Urinary bladder (tissue), 3 donors: ENCODE measurements at regions not wholly inside any gene's neighbourhood (a gene's known extent, or its start where the extent isn't known, plus 50 kb on each side); places are given as distances from the start of the nearest gene placed in this dataset.

Source experiments
- DNase-seq: peaks from one replicate; pipeline ENCODE4 v3.0.0-alpha.2; 2015; ENCODE audit errors: extremely low spot score
- H3K27ac ChIP-seq: one replicate; pipeline ENCODE4 v1.5.1; 2013; ENCODE audit warnings: low read depth, mild to moderate bottlenecking, moderate library complexity
- H3K36me3 ChIP-seq: one replicate; pipeline ENCODE4 v1.6.1; 2013; ENCODE audit warnings: mild to moderate bottlenecking, moderate library complexity; ENCODE audit not compliant: insufficient read depth
- H3K4me1 ChIP-seq: one replicate; pipeline ENCODE4 v1.6.1; 2013; ENCODE audit warnings: mild to moderate bottlenecking, moderate library complexity; ENCODE audit not compliant: insufficient read depth
- H3K4me3 ChIP-seq: one replicate; pipeline ENCODE4 v1.5.1; 2013; ENCODE audit warnings: low read depth, low read length
- WGBS: extraction: QIAGEN DNeasy Blood & Tissue Kit; methylation state at CpG from one replicate; pipeline ENCODE4 v1.1.7; 2013; 5-methylcytosine and 5-hydroxymethylcytosine counted together
- donor health status: healthy with polysubstance abuse.
- donor health status: healthy.

DNA sequence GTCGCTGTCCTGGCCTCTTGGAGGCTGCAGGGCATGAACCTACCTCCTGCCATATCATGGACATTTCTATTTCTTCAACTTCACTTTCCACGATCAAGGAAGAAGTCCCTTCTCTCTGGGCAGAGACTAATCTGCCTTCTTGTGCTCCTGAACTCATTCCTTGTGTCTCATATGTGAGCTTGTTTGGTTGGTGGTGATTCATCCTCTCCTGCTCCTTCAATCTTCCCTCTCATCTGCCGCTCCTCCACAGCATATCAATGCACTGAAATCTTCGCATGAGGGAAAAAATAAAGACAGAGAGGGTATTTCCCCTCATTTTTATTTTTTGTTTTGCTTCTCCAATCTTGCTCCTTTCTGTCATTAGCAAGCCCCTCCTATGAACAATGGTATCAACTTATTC, 571.7 kb upstream of the GOT2 start:
- H3K27ac ChIP-seq, result no peak overlapping the region
- no peak overlapping the region for H3K4me3 ChIP-seq
- no peaks in the 10 kb centered on the region for H3K4me1 ChIP-seq
- DNase-seq, result no peak
- WGBS, result 88% methylated on average over 4 of the region's 4 CpGs
- no peaks in the 10 kb centered on the region for H3K36me3 ChIP-seq

DNA sequence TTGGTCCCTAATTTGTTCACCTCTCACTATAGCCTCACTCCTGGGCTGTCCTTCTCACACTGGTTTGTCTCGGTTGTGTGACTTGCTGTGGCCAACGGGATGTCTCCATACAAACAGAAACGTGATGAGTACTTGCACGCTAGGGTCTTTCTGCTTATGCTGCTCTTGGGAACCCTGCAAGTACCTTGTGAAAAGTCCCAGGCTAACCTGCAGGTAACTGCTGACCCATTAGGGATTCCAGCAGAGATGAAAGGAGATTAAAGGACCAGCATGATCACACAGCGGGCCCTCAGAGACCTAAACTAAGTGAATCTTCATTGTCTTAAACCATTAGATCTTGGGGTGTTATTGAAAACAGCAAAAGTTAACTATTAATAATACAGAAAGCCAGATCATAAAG, 562.8 kb upstream of the GOT2 start:
- no peaks in the 10 kb centered on the region for H3K36me3 ChIP-seq
- H3K27ac ChIP-seq, result no peak overlapping the region
- no peaks in the 10 kb centered on the region for H3K4me1 ChIP-seq
- no peak overlapping the region for H3K4me3 ChIP-seq
- 45% methylated on average over 5 of the region's 5 CpGs for WGBS
- no peak for DNase-seq

DNA sequence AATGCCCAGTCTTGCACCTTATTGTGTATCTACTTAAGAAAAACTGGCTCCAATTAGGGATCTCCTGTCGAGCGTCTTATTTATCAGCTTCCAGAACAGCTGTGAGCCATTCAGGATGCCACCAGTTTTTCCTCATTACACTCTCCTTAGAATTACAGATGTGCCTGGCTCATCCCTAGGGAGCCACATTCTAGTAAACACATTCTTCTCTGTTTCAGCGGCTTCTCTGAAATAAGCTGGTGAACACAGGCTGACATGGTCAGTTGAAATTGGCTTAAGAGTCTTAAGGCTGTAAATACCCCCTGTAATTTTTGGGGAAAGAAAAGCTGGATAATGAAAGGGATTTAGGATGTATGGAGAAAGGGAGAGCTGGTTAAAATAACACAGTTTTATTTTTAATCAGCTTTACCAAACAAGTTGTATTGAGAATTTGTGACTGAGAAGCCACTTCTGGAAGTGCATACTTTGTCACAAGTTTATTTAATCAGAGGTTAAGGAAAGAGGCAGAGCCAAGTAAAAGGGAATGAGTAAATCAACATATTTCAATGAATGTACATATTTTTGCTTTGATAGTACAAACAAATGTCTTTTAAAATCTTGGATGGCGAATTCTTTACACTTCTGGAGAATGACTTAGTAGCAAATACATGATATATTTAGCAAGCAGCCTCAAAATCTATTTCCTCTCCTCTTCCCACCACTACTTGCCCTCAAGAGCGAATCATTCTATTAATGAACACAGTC, 562.0 kb upstream of the GOT2 start:
- Histone ChIP-seq H3K4me3 (no peak overlapping the region), H3K4me1 (no peaks in the 10 kb centered on the region), H3K36me3 (no peaks in the 10 kb centered on the region), H3K27ac (no peak overlapping the region)
- no peak for DNase-seq
- WGBS, result 27% methylated on average over 5 of the region's 5 CpGs

DNA sequence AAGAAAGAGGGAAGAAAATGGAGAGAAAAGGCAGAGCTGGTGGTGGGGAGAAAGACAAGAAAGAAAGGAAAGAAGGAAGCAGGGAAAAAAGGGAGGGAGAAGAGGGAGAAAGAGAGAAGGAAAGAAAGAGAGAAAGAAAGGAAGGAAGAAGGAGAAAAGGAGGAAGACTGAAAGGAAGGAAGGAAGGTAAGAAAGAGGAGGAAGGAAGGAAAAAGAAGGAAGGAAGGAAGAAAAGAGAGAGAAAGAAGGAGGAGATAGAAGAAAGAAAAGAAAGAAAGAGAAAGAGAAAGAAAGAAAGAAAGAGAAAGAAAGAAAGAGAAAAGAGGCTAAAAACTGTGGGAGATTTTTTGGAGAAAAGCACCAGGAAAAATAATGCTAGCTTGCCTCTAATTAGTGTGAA, 561.4 kb upstream of the GOT2 start:
- H3K27ac ChIP-seq, result no peak overlapping the region
- no peaks in the 10 kb centered on the region for H3K36me3 ChIP-seq
- H3K4me3 ChIP-seq, result no peak overlapping the region
- DNase-seq, result no peak
- no peaks in the 10 kb centered on the region for H3K4me1 ChIP-seq

DNA sequence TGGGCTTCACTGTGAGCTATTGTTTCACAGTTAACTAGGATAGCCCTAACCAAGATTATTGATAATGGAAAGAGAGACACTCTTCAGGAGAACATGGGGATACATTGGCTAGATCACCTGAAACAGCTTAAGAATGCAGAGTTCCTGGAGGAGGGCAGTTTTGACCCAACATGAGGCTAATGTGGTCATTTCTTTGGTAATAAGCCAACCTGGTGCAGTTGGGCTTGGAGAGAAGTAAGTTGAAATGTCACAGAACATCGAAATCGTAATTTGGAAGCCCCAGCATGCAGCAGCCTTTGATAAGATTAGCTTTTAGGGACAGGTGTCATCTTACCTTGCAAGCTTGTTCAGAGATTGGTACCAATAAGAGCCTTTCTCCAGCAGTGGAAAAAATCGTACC, 556.6 kb upstream of the GOT2 start:
- no peak overlapping the region for H3K27ac ChIP-seq
- no peak for DNase-seq
- H3K4me3 ChIP-seq, result no peak overlapping the region
- 83% methylated on average over 3 of the region's 3 CpGs for WGBS
- no peaks in the 10 kb centered on the region for H3K4me1 ChIP-seq
- H3K36me3 ChIP-seq, result no peaks in the 10 kb centered on the region

DNA sequence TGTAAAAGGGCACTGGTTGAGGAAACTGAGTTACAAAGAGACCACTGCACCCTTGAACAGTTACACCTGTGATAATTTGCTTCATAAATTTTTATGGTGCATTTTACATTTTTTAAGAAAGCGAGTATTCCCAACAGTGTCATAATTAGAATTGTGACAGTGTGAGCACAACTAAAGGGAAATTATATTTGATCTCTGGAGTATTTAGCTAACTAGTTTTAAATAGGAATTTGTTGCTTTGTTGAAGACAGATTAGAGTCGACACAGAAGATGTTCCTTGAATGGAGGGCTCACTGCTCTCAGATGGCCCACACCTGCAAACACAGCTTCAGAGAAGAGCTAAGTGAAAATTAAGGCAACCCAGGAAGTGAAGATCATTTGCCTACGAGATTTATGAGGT, 555.0 kb upstream of the GOT2 start:
- H3K4me1 ChIP-seq, result no peaks in the 10 kb centered on the region
- H3K27ac ChIP-seq, result no peak overlapping the region
- WGBS, result 55% methylated on average over 3 of the region's 3 CpGs
- no peak for DNase-seq
- no peaks in the 10 kb centered on the region for H3K36me3 ChIP-seq
- no peak overlapping the region for H3K4me3 ChIP-seq

DNA sequence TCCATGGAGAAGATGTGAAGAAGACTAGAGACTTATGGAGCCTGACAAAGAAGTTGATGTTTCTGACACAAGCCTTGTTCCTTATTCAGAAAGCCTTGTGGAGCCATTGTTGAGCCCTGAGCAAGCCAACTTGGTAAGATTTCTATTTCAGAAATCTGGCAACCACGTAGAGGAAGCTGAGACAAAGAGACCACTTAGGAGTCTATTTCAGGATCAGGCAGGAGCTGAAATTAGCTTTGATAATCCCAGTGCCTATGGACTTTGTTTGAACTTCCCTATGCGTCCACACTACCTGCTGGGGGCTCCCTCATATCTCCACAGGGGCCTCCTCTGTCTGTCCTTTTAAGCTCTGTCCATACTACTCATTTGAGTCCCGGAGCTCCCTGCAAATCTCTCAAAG, 540.0 kb upstream of the GOT2 start:
- no peak for DNase-seq
- H3K27ac ChIP-seq, result no peak overlapping the region
- H3K4me1 ChIP-seq, result no peaks in the 10 kb centered on the region
- H3K36me3 ChIP-seq, result no peaks in the 10 kb centered on the region
- H3K4me3 ChIP-seq, result no peak overlapping the region
- WGBS, result 48% methylated on average over 3 of the region's 3 CpGs

DNA sequence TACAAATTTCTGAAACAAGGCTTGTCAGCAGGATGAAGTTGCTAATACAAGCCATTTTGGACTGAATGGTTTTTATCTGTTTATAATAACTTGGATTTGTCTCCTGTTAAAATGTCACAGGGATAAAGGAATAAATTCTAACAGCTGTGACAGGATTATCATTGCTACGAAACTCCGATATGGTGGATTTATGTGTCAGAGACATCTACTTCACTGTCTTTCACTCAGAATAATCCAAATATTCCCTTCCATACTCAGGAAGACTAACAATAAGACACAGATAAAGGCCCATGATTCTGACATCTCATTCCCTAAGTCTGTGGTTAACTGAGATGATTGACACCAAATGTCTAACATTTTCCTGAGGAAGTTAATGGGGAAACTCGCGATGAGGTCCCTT, 529.8 kb upstream of the GOT2 start:
- Histone ChIP-seq H3K36me3 (no peaks in the 10 kb centered on the region), H3K27ac (no peak overlapping the region), H3K4me1 (no peaks in the 10 kb centered on the region), H3K4me3 (no peak overlapping the region)
- 30% methylated on average over 4 of the region's 4 CpGs for WGBS
- no peak for DNase-seq

DNA sequence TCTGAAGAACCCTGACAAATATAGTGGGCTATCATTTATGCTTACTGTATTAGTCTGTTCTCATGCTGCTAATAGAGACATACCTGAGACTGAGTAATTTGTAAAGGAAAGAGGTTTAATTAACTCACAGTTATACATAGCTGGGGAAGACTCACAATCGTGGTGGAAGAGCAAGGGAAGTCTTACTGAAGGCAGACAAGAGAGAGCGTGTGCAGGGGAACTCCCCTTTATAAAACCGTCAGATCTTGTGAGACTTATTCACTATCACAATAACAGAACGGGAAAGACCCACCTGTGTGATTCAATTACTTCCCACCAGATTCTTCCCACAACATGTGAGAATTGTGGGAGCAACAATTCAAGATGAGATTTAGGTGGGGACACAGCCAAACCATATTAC, 526.8 kb upstream of the GOT2 start:
- H3K27ac ChIP-seq, result no peak overlapping the region
- no peak overlapping the region for H3K4me3 ChIP-seq
- H3K36me3 ChIP-seq, result no peaks in the 10 kb centered on the region
- no peaks in the 10 kb centered on the region for H3K4me1 ChIP-seq
- WGBS, result 82% methylated on average over 4 of the region's 4 CpGs
- no peak for DNase-seq

DNA sequence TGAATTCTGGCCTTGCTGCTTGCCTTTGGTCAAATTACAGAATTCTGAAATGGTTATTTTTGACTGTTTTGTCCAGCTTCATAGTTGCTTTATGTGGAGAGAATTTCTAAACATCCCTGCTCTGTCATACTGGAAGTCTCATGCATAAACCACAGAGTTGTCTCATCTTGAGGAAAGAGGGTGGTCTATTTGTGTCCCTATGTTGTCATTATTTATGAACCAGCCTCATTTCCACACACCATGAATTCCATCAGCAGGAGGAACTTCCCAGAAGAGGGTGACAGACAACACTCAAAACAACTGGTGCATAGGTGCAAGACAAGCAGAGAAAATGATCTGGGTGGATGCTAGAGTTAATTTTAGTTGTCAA, 525.8 kb upstream of the GOT2 start:
- no peaks in the 10 kb centered on the region for H3K36me3 ChIP-seq
- no peak for DNase-seq
- H3K4me3 ChIP-seq, result no peak overlapping the region
- no peaks in the 10 kb centered on the region for H3K4me1 ChIP-seq
- H3K27ac ChIP-seq, result no peak overlapping the region

DNA sequence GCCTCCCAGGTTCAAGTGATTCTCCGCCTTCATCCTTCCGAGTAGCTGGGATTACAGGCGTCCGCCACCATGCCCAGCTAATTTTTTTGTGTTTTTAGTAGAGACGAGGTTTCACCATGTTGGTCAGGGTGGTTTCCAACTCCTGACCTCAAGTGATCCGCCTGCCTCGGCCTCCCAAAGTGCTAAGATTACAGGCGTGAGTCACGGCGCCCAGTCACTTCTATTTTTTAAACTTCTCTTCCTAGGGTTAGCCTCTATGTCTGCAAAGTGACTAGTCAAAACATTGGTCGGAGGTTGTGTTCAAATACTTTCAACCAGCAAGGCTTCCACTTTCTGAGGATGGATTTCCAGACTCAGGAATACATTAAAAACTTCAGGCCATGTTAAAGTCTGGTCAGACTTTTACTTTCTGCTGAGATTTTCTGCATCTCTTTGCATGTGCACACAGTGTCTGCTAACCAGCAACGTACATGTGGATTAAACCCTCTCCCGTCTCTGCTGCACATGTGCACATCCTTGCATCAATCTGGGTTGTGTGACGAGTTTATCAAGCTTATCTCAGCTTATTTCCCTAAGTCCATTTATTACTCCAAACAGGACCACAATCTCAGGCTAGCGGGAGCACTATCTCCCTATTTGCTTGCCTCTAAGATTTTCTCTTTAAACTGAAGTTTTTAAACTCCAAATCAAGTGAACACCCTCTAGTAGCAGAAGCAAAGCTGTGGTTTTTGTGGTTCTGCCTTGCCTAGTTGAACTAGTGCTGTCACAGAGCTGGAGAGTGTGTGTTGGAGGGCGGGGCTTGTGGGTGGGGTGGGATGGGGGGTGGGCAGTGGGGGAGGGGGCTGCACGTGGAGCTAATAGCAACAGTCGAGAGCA, 525.2 kb upstream of the GOT2 start:
- WGBS, result 68% methylated on average over 18 of the region's 18 CpGs
- H3K4me3 ChIP-seq, result no peak overlapping the region
- H3K4me1 ChIP-seq, result no peaks in the 10 kb centered on the region
- DNase-seq, result no peak
- H3K36me3 ChIP-seq, result no peaks in the 10 kb centered on the region
- no peak overlapping the region for H3K27ac ChIP-seq

DNA sequence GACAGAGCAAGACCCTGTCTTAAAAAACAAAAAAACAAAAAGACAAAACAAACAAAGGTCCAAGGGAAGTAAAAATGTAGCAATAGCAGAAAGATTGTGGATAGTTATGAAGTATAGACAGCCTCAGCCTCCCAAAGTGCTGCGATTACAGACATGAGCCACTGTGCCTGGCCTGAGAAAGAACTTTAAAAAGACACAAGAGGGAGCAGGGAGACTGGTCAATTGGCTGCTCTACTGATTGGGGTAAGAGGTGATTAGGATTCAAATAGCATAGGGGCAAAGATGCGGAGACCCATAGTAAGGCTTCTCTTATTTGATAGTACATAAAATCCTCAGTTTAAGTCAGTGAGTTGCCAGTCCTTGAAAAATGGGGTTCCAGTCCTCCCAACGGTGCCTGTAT, 518.2 kb upstream of the GOT2 start:
- 75% methylated on average over 3 of the region's 3 CpGs for WGBS

DNA sequence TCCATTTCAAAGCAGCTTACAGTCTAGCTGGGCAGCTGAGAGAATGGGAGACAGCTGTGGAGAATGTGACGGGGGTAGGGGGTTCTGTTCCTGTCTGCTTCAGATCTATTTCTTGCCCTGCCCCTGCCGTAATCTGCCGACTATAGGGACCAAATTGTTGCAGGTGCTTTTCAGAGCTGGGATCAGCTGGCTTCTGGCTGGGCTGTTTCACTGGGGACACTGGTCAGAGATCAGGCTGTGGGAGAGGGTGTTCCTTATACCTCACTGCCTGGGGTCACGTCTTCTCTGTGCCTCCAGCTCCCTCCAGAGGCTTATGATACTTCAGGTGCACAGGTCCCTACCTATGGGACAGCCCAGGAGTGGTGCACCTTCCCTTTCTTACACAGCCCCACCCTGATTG, 514.9 kb upstream of the GOT2 start:
- Histone ChIP-seq H3K4me3 (no peak overlapping the region), H3K4me1 (no peaks in the 10 kb centered on the region), H3K36me3 (no peaks in the 10 kb centered on the region), H3K27ac (no peak overlapping the region)
- 46% methylated on average over 4 of the region's 4 CpGs for WGBS
- no peak for DNase-seq

More for the DNA sequence above, 518.2 kb upstream of the GOT2 start:
- no peak overlapping the region for H3K27ac ChIP-seq
- DNase-seq, result no peak
- no peaks in the 10 kb centered on the region for H3K36me3 ChIP-seq
- no peaks in the 10 kb centered on the region for H3K4me1 ChIP-seq
- no peak overlapping the region for H3K4me3 ChIP-seq

DNA sequence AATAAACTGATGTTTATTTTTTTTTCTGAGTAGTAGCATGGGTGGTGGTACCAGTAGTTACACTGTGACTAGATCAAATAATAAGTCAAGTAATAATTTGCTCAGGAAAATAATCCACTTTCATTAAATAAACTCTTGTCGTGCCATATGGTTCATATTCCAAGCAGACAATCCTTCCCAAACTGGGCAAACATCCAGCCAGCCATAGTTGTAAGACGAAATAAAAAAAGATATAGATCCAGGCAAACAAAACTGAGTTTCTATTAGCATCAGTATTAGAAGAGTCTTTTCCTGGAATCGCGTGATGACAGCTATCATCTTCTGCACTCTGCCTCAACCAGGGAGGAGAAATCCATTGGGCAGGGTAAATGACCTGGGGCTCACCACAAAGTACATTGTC, 508.4 kb upstream of the GOT2 start:
- DNase-seq, result peak; percentile 26
- no peaks in the 10 kb centered on the region for H3K4me1 ChIP-seq
- H3K27ac ChIP-seq, result no peak overlapping the region
- 24% methylated on average over 4 of the region's 4 CpGs for WGBS
- H3K4me3 ChIP-seq, result no peak overlapping the region
- H3K36me3 ChIP-seq, result no peaks in the 10 kb centered on the region
